ENCODE measurements at regions not wholly inside any gene's neighbourhood (a gene's known extent, or its start where the extent isn't known, plus 50 kb on each side); places are given as distances from the start of the nearest gene placed in this dataset.

- no peak for TF ChIP-seq CTCF (conservative IDR thresholded peaks at IDR 0.05; ENCODE audit: low read length)
- TF ChIP-seq EZH2phosphoT487 (IDR thresholded peaks at IDR 0.05; ENCODE audit: borderline replicate concordance) = no peak
These were observed 207.6 kb downstream of the BRD1 start for GRCh38 chr22:49620003-49620556.
